ENCODE measurements at regions not wholly inside any gene's neighbourhood (a gene's known extent, or its start where the extent isn't known, plus 50 kb on each side); places are given as distances from the start of the nearest gene placed in this dataset.

GRCh38 chr2:64825831-64826491 lies 163.2 kb upstream of the SLC1A4 start:
- Histone ChIP-seq H3K9ac (replicated peaks in 1 of 4; ENCODE audit: extremely low read depth in 1 of 4, low read depth in 3 of 4, low read length in 3 of 4) (no peak overlapping the region), H3K23ac (ENCODE audit: insufficient read length) (no peak overlapping the region), H3K4ac (replicated peaks; ENCODE audit: insufficient read length, low read depth, low read length) (no peak overlapping the region), H2BK5ac (ENCODE audit: low read depth, low read length) (no peak overlapping the region), H3K36me3 (ENCODE audit: control insufficient read depth in 2 of 4, insufficient read depth in 4 of 4, low read length in 3 of 4) (no peaks in the 10 kb centered on the region), H3K79me2 (ENCODE audit: control insufficient read depth in 1 of 2, insufficient read depth in 2 of 2, low read length in 2 of 2) (no peaks in the 10 kb centered on the region), H3K56ac (replicated peaks; ENCODE audit: insufficient read length, low read depth, low read length) (no peak overlapping the region), H4K5ac (ENCODE audit: insufficient read length, low read depth, low read length) (no peak overlapping the region), H3K14ac (ENCODE audit: insufficient read length) (no peak overlapping the region), H2BK12ac (ENCODE audit: low read depth, low read length) (peak overlapping the region; percentile 29; the same call in 1 of the 2 replicates), H2BK20ac (ENCODE audit: low read length) (no peak overlapping the region; the same call in 1 of the 2 replicates), H4K8ac (ENCODE audit: extremely low read depth, insufficient read depth, low read length) (no peak overlapping the region), H3K9me3 (ENCODE audit: insufficient read depth in 2 of 2, low read depth in 1 of 2, low read length in 1 of 2) (no peaks in the 10 kb centered on the region), H3K27ac (ENCODE audit: low read depth, low read length) (no peak overlapping the region), H3K18ac (ENCODE audit: extremely low read depth, low read length) (0 out of 2 replicates have a peak overlapping the region, but pooled peaks have one; percentile 9), H3K4me1 (replicated peaks in 1 of 4; ENCODE audit: control insufficient read depth in 3 of 4, insufficient read depth in 4 of 4, low read length in 3 of 4) (peaks cover 0 to 15% (median 8%) of the 10 kb centered on the region in 4 experiments; a peak in 5 of 7 replicates), H3K27me3 (replicated peaks in 1 of 4; ENCODE audit: control insufficient read depth in 3 of 4, extremely low read depth in 1 of 4, insufficient read depth in 3 of 4, low read length in 3 of 4) (no peaks in the 10 kb centered on the region), H4K91ac (replicated peaks; ENCODE audit: insufficient read length, low read length) (no peak overlapping the region), H3K4me3 (ENCODE audit: extremely low read depth in 1 of 4, insufficient read depth in 2 of 4, low read depth in 3 of 4, low read length in 4 of 4) (no peak overlapping the region), H2AK5ac (ENCODE audit: low read depth, low read length) (no peak overlapping the region), H4K20me1 (replicated peaks in 1 of 2; ENCODE audit: control insufficient read depth in 1 of 2, insufficient read depth in 2 of 2, low read length in 2 of 2) (no peaks in the 10 kb centered on the region), H3K23me2 (ENCODE audit: low read depth, low read length) (no peaks in the 10 kb centered on the region; the same call in 1 of the 2 replicates), H2AFZ (ENCODE audit: low read length) (no peak overlapping the region), H3K79me1 (ENCODE audit: low read depth, low read length) (no peaks in the 10 kb centered on the region), H2BK15ac (ENCODE audit: low read length) (no peak overlapping the region), H2BK120ac (replicated peaks; ENCODE audit: low read depth, low read length) (no peak overlapping the region), H3K4me2 (ENCODE audit: insufficient read depth in 1 of 2, low read depth in 2 of 2, low read length in 2 of 2) (no peak overlapping the region)
- ChIA-PET POLR2A (ENCODE audit: partially characterized antibody) (interaction anchor here (0.6 kb wide), 1 partner anchor 301 kb away, joined by 4 read pairs; no protein-coding TSS in a partner anchor), CTCF (ENCODE audit: partially characterized antibody) (interaction anchor here (0.9 to 1.3 kb wide), 2 partner anchors 13 to 177 kb away, joined by 3 to 4 read pairs; no protein-coding TSS in a partner anchor)
- no peak for TF ChIP-seq CREB1 (IDR thresholded peaks at IDR 0.05)
- TF ChIP-seq RFX5 (IDR thresholded peaks at IDR 0.05; ENCODE audit: borderline replicate concordance, low read depth, low read length): no peak
- TF ChIP-seq TBP (IDR thresholded peaks at IDR 0.05; ENCODE audit: low read depth, low read length): no peak
- TF ChIP-seq KDM1A (IDR thresholded peaks at IDR 0.05; ENCODE audit: borderline replicate concordance, low read length): no peak
- TF ChIP-seq POLR2AphosphoS5 (IDR thresholded peaks at IDR 0.05; ENCODE audit: low read depth, low read length): no peak
- TF ChIP-seq EZH2 (IDR thresholded peaks at IDR 0.05; ENCODE audit: low read depth, low read length, severe bottlenecking): no peak
- TF ChIP-seq RXRA (IDR thresholded peaks at IDR 0.05; ENCODE audit: insufficient read depth, low read depth, low read length): no peak
- FAIRE-seq (no peak), DNase-seq (ENCODE audit: low read depth in 1 of 2, low spot score in 2 of 2) (no peak)
- WGBS, 2 experiments (ENCODE audit: extremely low coverage in 1 of 2, insufficient coverage in 1 of 2, insufficient read length in 1 of 2, insufficient replicate concordance in 2 of 2, low coverage in 1 of 2, low lambda C conversion rate in 2 of 2, missing lambda C conversion rate in 1 of 2): 86% methylated on average over 4 of the region's 4 CpGs; no CpG with 5 or more reads in 1 of the 2 experiments

All from H1 (cell line).